GM19463 (cell line): ENCODE measurements at regions not wholly inside any gene's neighbourhood (a gene's known extent, or its start where the extent isn't known, plus 50 kb on each side); places are given as distances from the start of the nearest gene placed in this dataset.

ENCODE experiments used
- ATAC-seq: cut with Tn5 transposase; IDR thresholded peaks from one replicate; pipeline ENCODE4 v1.9.1; 2021; ENCODE audit warnings: mild to moderate bottlenecking, moderate library complexity; ENCODE audit not compliant: unreplicated experiment

DNA sequence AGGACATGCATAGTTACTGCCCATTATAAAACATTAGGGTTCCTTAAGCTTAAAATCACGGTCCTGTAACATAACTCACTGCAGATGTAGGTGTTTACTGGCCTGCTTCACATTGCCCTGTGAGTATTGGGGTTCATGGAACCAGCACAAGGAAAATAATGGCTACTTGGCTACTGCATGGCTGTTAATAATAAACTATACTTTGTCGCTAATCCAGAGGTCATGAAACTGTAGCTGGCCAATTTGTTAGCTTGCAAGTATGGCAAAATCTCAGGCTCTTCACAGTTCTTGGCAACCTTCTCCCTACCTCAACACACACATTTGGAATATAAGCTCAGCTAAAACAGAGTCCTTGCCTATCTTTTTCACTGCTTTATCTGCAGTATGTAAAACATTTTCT, 274.0 kb upstream of the NR5A2 start:
- ATAC-seq = no peak

DNA sequence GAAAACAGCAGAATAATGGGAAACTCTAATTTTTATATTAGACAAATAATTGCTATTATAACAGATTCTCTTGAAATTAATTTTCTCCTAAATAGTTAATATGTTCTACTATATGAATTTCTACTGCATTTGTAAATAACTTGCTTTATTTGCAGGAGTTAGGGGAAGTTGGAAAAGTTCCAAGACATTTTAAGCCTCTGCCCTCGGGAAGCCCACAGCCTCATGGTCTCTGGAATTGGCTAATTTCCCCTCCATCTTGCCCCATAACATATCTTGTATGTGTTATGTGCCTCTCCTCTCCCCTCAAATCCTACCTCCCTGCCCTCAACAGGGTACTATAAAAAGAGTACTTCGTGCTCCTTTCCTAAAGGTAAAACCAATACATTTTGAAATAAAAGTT, 271.4 kb upstream of the NR5A2 start:
- no peak for ATAC-seq

GRCh38 chr1:199758626-199759255, 268.8 kb upstream of the NR5A2 start:
- no peak for ATAC-seq

- no peak for ATAC-seq
Measured at GRCh38 chr1:199759268-199759730, 268.2 kb upstream of the NR5A2 start.

DNA sequence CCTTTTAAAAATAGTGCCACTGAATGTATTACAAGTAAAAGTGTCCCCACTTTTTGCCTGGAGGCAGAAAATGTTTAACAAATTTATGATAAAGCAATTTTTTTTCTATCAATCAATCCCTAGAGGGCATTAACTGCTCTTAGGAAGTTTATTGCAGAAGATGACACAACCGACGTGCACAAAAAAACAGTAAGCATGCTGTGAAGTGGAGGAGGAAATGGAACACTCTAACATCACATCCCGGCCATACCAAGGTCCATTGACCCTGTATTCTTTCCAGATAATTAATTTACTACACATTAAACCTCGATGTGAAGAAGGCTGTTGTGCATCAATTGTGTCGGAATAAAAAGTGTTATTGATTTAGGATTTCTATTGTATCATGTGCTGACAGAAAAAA, 264.9 kb upstream of the NR5A2 start:
- ATAC-seq = no peak

GRCh38 chr1:199766218-199766792, 261.2 kb upstream of the NR5A2 start:
- no peak for ATAC-seq

GRCh38 chr1:199767700-199768099, 259.8 kb upstream of the NR5A2 start:
- no peak for ATAC-seq

GRCh38 chr1:199774433-199775089, 252.9 kb upstream of the NR5A2 start:
- no peak for ATAC-seq

DNA sequence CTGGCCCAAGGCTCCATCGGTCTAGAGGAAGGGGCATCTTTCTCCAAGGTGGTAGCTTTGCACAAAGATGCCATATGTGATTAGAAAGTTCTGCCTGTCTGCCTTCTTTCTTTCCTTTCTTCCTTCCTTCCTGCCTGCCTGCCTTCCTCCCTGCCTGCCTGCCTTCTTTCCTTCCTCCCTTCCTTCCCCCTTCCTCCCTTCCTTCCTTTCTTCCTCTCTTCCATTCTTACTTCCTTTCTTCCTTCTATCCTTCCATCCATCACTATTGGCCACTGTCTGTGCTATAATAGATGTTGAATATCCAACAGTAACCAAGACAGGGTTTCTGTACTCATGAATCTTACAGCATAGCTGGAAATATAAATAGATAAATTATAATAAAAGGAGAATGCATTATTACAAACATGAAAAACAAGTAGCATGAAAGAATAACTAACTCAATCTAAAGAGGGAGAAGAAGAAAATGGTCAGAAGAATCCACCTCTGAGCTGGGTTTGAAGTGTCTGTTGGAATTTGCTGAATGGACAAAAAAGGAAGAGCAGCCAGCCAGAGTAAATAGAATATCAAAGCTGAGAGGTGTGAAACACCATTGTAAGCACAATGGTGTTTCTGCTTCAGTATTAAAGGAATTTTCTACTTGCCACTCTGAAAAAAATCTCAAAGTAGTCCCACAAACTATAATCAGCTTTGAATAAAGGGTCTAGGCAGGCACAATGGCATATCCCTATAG, 250.6 kb upstream of the NR5A2 start:
- no peak for ATAC-seq

DNA sequence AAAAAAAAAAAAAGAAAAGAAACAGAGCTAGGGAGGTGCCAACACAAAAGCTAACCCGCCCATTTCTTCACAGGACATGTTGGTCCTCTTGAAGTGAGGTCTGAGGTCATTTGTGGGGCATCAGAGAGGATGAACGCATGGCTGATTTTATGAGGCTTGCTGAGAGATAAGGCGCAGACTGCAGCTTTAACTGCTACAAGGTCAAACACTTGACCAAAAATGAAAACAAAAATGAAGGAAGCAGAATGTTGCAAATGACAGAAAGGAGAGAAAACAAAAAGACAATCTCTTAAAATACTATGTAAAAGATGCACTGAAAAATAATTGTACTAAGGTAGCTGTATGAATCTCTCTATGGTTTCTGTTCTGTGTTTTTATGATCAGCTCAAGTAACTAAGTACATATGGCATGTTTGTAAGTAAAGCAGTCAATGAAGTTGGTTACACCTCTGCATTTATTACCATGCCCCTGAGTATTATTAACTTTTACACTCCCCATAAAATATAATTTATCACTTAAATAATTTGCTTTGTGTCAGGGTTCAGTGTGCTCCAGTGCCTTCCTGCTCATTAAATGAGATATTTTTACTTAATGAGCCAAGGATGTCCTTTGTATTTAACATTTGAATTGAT, 249.1 kb upstream of the NR5A2 start:
- no peak for ATAC-seq

DNA sequence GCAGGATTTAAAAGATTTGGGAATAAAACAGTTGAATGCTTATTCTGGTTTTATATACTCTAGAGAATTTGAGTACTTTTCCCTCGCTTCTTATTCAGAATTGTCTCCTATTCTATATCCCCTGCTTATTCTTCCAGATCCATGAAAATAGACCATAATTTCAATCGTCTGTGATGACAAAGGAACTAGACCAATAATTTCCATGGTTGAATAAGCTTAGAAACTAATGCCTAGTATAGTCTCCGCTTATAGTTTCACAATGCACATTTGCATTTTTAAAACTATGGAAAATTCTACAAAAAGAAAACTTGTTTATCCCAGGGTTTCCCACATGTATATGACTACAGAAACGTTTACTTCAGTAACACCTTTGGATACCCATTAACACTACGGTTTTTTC, 247.4 kb upstream of the NR5A2 start:
- ATAC-seq = no peak

DNA sequence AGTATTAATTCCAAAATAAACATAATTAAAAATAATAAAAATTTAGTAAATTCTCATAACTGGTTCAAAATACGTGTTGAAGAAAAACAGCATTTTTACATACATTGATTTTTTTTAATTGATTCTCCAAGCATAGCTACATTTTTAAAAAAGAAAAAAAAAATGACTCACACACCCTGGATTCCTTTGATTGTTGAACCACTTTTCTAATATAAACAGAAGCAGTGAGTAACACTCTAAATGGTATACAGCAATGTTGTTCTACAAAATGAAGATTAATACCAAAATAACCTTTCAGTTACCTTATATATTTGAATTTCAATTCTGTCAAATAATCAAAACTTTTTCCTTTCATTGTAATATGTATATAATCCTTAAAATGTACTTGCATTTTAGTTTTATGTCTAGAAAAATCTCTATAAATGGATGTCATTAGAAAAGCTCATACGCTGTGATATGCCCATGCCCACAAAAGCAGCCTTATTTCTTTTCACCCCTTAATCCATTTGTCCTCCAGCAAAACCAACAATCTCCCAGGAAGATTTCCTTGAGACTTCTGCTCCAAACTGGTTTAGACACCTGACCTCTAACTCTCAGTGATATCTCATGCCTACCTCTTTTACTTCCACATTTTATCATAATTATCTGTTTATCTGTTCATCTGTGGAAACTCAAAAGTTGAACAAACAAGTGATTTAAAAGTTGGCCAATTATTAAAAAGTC, 246.4 kb upstream of the NR5A2 start:
- no peak for ATAC-seq

GRCh38 chr1:199784138-199784895, 243.2 kb upstream of the NR5A2 start:
- no peak for ATAC-seq

DNA sequence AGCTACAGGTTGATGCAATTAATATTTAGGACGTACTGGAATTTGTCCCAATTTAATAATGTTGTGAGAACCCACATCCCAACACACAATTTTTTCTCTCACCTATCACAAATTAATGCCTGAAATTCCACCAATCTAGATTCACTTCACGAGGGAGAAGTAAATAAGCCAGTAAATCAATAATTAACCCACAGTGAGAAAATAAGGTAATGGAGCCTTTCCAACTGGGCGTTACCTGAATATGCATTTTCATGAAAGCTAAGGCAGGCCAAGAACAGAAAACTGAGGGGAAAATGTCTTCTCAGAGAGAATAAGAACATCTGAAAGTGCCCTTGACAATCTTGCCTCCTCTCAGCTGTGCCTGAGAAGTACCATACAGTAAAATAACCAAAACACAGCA, 240.8 kb upstream of the NR5A2 start:
- no peak for ATAC-seq

GRCh38 chr1:199789141-199789540, 238.4 kb upstream of the NR5A2 start:
- ATAC-seq = no peak

- no peak for ATAC-seq
Measured at GRCh38 chr1:199791495-199791894, 236.0 kb upstream of the NR5A2 start.

GRCh38 chr1:199792874-199793273, 234.6 kb upstream of the NR5A2 start:
- ATAC-seq = no peak

GRCh38 chr1:199794105-199794863, 233.2 kb upstream of the NR5A2 start:
- ATAC-seq = no peak

DNA sequence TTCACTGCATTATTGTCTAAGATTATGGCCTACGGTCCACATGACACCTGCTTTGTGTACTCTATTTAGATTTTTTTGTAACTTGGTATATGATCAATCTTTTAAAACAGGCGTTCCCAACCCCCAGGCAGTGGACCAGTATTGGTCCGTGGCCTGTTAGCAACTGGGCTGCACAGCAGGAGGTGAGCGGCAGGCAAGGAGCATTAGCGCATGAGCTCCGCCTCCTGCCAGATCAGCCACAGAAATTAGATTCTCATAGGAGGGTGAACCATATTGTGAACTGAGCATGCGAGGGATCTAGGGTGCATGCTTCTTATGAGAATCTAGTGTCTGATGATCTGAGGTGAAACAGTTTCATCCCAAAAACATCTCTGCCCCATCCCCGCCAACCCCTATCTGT, 228.4 kb upstream of the NR5A2 start:
- ATAC-seq = no peak
